ENCODE measurements at regions not wholly inside any gene's neighbourhood (a gene's known extent, or its start where the extent isn't known, plus 50 kb on each side); places are given as distances from the start of the nearest gene placed in this dataset.

- no peaks in the 10 kb centered on the region for H3K79me2 ChIP-seq (ENCODE audit: control insufficient read depth in 1 of 2, insufficient read depth in 2 of 2, low read length in 2 of 2)
- no peak overlapping the region for H2AFZ ChIP-seq (ENCODE audit: low read length)
- H2BK15ac ChIP-seq (ENCODE audit: low read length) = no peak overlapping the region
- ChIA-PET POLR2A (ENCODE audit: partially characterized antibody) (no interaction called here), CTCF (ENCODE audit: partially characterized antibody) (no interaction called here)
- H3K79me1 ChIP-seq (ENCODE audit: low read depth, low read length) = no peaks in the 10 kb centered on the region
- H2BK5ac ChIP-seq (ENCODE audit: low read depth, low read length) = no peak overlapping the region
- H4K20me1 ChIP-seq (replicated peaks in 1 of 2; ENCODE audit: control insufficient read depth in 1 of 2, insufficient read depth in 2 of 2, low read length in 2 of 2) = no peaks in the 10 kb centered on the region
- H3K27ac ChIP-seq (ENCODE audit: low read depth, low read length) = no peak overlapping the region
- H3K36me3 ChIP-seq (ENCODE audit: control insufficient read depth in 2 of 4, insufficient read depth in 4 of 4, low read length in 3 of 4) = no peaks in the 10 kb centered on the region
- H2AK5ac ChIP-seq (ENCODE audit: low read depth, low read length) = no peak overlapping the region
- DNase-seq (ENCODE audit: low read depth in 1 of 2, low spot score in 2 of 2) = no peak
- no peak overlapping the region for H3K4ac ChIP-seq (replicated peaks; ENCODE audit: insufficient read length, low read depth, low read length)
- H3K9me3 ChIP-seq (ENCODE audit: insufficient read depth in 2 of 2, low read depth in 1 of 2, low read length in 1 of 2) = no peaks in the 10 kb centered on the region
- H3K18ac ChIP-seq (ENCODE audit: extremely low read depth, low read length) = no peak overlapping the region
- H3K4me1 ChIP-seq (replicated peaks in 1 of 4; ENCODE audit: control insufficient read depth in 3 of 4, insufficient read depth in 4 of 4, low read length in 3 of 4) = no peaks in the 10 kb centered on the region; a peak in 1 of 7 replicates
- no peak overlapping the region for H3K56ac ChIP-seq (replicated peaks; ENCODE audit: insufficient read length, low read depth, low read length)
- no peak overlapping the region for H4K8ac ChIP-seq (ENCODE audit: extremely low read depth, insufficient read depth, low read length)
- no peak overlapping the region for H2BK12ac ChIP-seq (ENCODE audit: low read depth, low read length)
- H3K4me3 ChIP-seq (ENCODE audit: extremely low read depth in 1 of 4, insufficient read depth in 2 of 4, low read depth in 3 of 4, low read length in 4 of 4) = no peak overlapping the region
- no peak overlapping the region for H3K9ac ChIP-seq (replicated peaks in 1 of 4; ENCODE audit: extremely low read depth in 1 of 4, low read depth in 3 of 4, low read length in 3 of 4)
- no peak overlapping the region for H3K4me2 ChIP-seq (ENCODE audit: insufficient read depth in 1 of 2, low read depth in 2 of 2, low read length in 2 of 2)
- no peak overlapping the region for H2BK120ac ChIP-seq (replicated peaks; ENCODE audit: low read depth, low read length)
- H3K23ac ChIP-seq (ENCODE audit: insufficient read length) = no peak overlapping the region
- H3K23me2 ChIP-seq (ENCODE audit: low read depth, low read length) = no peaks in the 10 kb centered on the region
- H3K14ac ChIP-seq (ENCODE audit: insufficient read length) = no peak overlapping the region
- H4K91ac ChIP-seq (replicated peaks; ENCODE audit: insufficient read length, low read length) = no peak overlapping the region
- FAIRE-seq = no peak
- H3K27me3 ChIP-seq (replicated peaks in 1 of 4; ENCODE audit: control insufficient read depth in 3 of 4, extremely low read depth in 1 of 4, insufficient read depth in 3 of 4, low read length in 3 of 4) = no peaks in the 10 kb centered on the region
- H4K5ac ChIP-seq (ENCODE audit: insufficient read length, low read depth, low read length) = no peak overlapping the region
- no peak overlapping the region for H2BK20ac ChIP-seq (ENCODE audit: low read length)
- TF ChIP-seq KDM1A (IDR thresholded peaks at IDR 0.05; ENCODE audit: borderline replicate concordance, low read length) (no peak), PHF8 (conservative IDR thresholded peaks at IDR 0.05; ENCODE audit: low read depth, low read length) (no peak), TAF1 (IDR thresholded peaks at IDR 0.05; ENCODE audit: low read depth, low read length) (no peak), GABPA (IDR thresholded peaks at IDR 0.05; ENCODE audit: borderline replicate concordance, insufficient read depth, low read length) (no peak), EZH2 (IDR thresholded peaks at IDR 0.05; ENCODE audit: low read depth, low read length, severe bottlenecking) (no peak), TBP (IDR thresholded peaks at IDR 0.05; ENCODE audit: low read depth, low read length) (no peak), MAX (IDR thresholded peaks at IDR 0.05) (no peak), NANOG (IDR thresholded peaks at IDR 0.05; ENCODE audit: insufficient read depth, low read depth, low read length, poor library complexity, severe bottlenecking) (no peak), HDAC2 (IDR thresholded peaks at IDR 0.05; ENCODE audit: borderline replicate concordance in 1 of 2, low read depth in 2 of 2, low read length in 2 of 2) (no peak), CTCF (IDR thresholded peaks at IDR 0.05; ENCODE audit: control extremely low read depth in 1 of 3, insufficient read depth in 1 of 3, low read depth in 1 of 3, low read length in 3 of 3) (no peak), SUZ12 (IDR thresholded peaks at IDR 0.05; ENCODE audit: low read length) (no peak)
Observed at GRCh38 chr4:31081366-31081765, 361.2 kb downstream of the PCDH7 start.
